ENCODE measurements at regions not wholly inside any gene's neighbourhood (a gene's known extent, or its start where the extent isn't known, plus 50 kb on each side); places are given as distances from the start of the nearest gene placed in this dataset.
"Not testable (repeated sequence)": the region's sequence is repeated elsewhere in the genome, so short reads cannot be mapped to it uniquely, and the experiment has no call there.

- peaks cover 33% of the 10 kb centered on the region for H3K4me1 Mint-ChIP-seq (ENCODE audit: low read depth)
- H3K4me3 Mint-ChIP-seq = no peak overlapping the region
- no peaks in the 10 kb centered on the region for H3K27me3 Mint-ChIP-seq
- H3K9me3 Mint-ChIP-seq = no peaks in the 10 kb centered on the region
- no peaks in the 10 kb centered on the region for H3K36me3 Mint-ChIP-seq (ENCODE audit: low read depth)
- no peak overlapping the region for H3K27ac Mint-ChIP-seq
- intact Hi-C loops (cut with micrococcal nuclease) = no loop called here
Measured at GRCh38 chr9:110095776-110096175, 112.2 kb downstream of the C9orf152 start.

GRCh38 chr9:110096674-110097073 lies 111.3 kb downstream of the C9orf152 start:
- H3K4me1 Mint-ChIP-seq (ENCODE audit: low read depth) = peaks cover 33% of the 10 kb centered on the region
- H3K4me3 Mint-ChIP-seq; H3K9me3 Mint-ChIP-seq; H3K27me3 Mint-ChIP-seq; intact Hi-C loops (cut with micrococcal nuclease); H3K36me3 Mint-ChIP-seq (ENCODE audit: low read depth); H3K27ac Mint-ChIP-seq: not testable (repeated sequence)

GRCh38 chr9:110099236-110100095 lies 108.5 kb downstream of the C9orf152 start:
- intact Hi-C loops (cut with micrococcal nuclease) = no loop called here
- no peaks in the 10 kb centered on the region for H3K27me3 Mint-ChIP-seq
- H3K27ac Mint-ChIP-seq = no peak overlapping the region
- no peaks in the 10 kb centered on the region for H3K36me3 Mint-ChIP-seq (ENCODE audit: low read depth)
- no peak overlapping the region for H3K4me3 Mint-ChIP-seq
- H3K9me3 Mint-ChIP-seq = no peaks in the 10 kb centered on the region
- peaks cover 40% of the 10 kb centered on the region for H3K4me1 Mint-ChIP-seq (ENCODE audit: low read depth)

- Mint-ChIP-seq H3K4me1 (ENCODE audit: low read depth) (peaks cover 29% of the 10 kb centered on the region), H3K36me3 (ENCODE audit: low read depth) (no peaks in the 10 kb centered on the region)
Measured at GRCh38 chr9:110101531-110102161, 106.3 kb downstream of the C9orf152 start.

GRCh38 chr9:110103257-110103656 lies 104.7 kb downstream of the C9orf152 start:
- peaks cover 28% of the 10 kb centered on the region for H3K4me1 Mint-ChIP-seq (ENCODE audit: low read depth)
- intact Hi-C loops (cut with micrococcal nuclease) = no loop called here
- no peaks in the 10 kb centered on the region for H3K36me3 Mint-ChIP-seq (ENCODE audit: low read depth)
- H3K9me3 Mint-ChIP-seq = no peaks in the 10 kb centered on the region
- H3K27ac Mint-ChIP-seq = no peak overlapping the region
- no peaks in the 10 kb centered on the region for H3K27me3 Mint-ChIP-seq
- H3K4me3 Mint-ChIP-seq = no peak overlapping the region

More at GRCh38 chr9:110101531-110102161, 106.3 kb downstream of the C9orf152 start:
- H3K27me3 Mint-ChIP-seq = no peaks in the 10 kb centered on the region
- no peaks in the 10 kb centered on the region for H3K9me3 Mint-ChIP-seq
- intact Hi-C loops (cut with micrococcal nuclease) = no loop called here
- H3K27ac Mint-ChIP-seq = no peak overlapping the region
- H3K4me3 Mint-ChIP-seq = no peak overlapping the region

GRCh38 chr9:110104261-110104809 lies 103.6 kb downstream of the C9orf152 start:
- peaks cover 19% of the 10 kb centered on the region for H3K4me1 Mint-ChIP-seq (ENCODE audit: low read depth)
- no peak overlapping the region for H3K27ac Mint-ChIP-seq
- intact Hi-C loops (cut with micrococcal nuclease) = no loop called here
- no peak overlapping the region for H3K4me3 Mint-ChIP-seq
- no peaks in the 10 kb centered on the region for H3K36me3 Mint-ChIP-seq (ENCODE audit: low read depth)
- no peaks in the 10 kb centered on the region for H3K9me3 Mint-ChIP-seq
- no peaks in the 10 kb centered on the region for H3K27me3 Mint-ChIP-seq

- Mint-ChIP-seq H3K9me3 (no peaks in the 10 kb centered on the region), H3K4me3 (no peak overlapping the region), H3K4me1 (ENCODE audit: low read depth) (peaks cover 17% of the 10 kb centered on the region), H3K27me3 (no peaks in the 10 kb centered on the region), H3K27ac (no peak overlapping the region), H3K36me3 (ENCODE audit: low read depth) (no peaks in the 10 kb centered on the region)
- intact Hi-C loops (cut with micrococcal nuclease) = no loop called here
Measured at GRCh38 chr9:110105107-110105506, 102.9 kb downstream of the C9orf152 start.

- no peak overlapping the region for H3K27ac Mint-ChIP-seq
- no peak overlapping the region for H3K4me3 Mint-ChIP-seq
- intact Hi-C loops (cut with micrococcal nuclease) = no loop called here
- peaks cover 23% of the 10 kb centered on the region for H3K4me1 Mint-ChIP-seq (ENCODE audit: low read depth)
- H3K9me3 Mint-ChIP-seq = no peaks in the 10 kb centered on the region
- no peaks in the 10 kb centered on the region for H3K27me3 Mint-ChIP-seq
- H3K36me3 Mint-ChIP-seq (ENCODE audit: low read depth) = no peaks in the 10 kb centered on the region
Measured at GRCh38 chr9:110106661-110107060, 101.3 kb downstream of the C9orf152 start.

- Mint-ChIP-seq H3K4me1 (ENCODE audit: low read depth) (peaks cover 15% of the 10 kb centered on the region), H3K27ac (no peak overlapping the region)
Measured at GRCh38 chr9:110109333-110110092, 98.4 kb downstream of the C9orf152 start.

GRCh38 chr9:110110154-110110553 lies 97.8 kb downstream of the C9orf152 start:
- Mint-ChIP-seq H3K4me1 (ENCODE audit: low read depth) (peaks cover 15% of the 10 kb centered on the region), H3K27me3 (no peaks in the 10 kb centered on the region), H3K4me3 (no peak overlapping the region), H3K36me3 (ENCODE audit: low read depth) (no peaks in the 10 kb centered on the region), H3K9me3 (no peaks in the 10 kb centered on the region), H3K27ac (no peak overlapping the region)
- intact Hi-C loops (cut with micrococcal nuclease) = no loop called here

More at GRCh38 chr9:110109333-110110092, 98.4 kb downstream of the C9orf152 start:
- H3K4me3 Mint-ChIP-seq = no peak overlapping the region
- intact Hi-C loops (cut with micrococcal nuclease) = no loop called here
- H3K9me3 Mint-ChIP-seq = no peaks in the 10 kb centered on the region
- H3K27me3 Mint-ChIP-seq = no peaks in the 10 kb centered on the region
- H3K36me3 Mint-ChIP-seq (ENCODE audit: low read depth) = no peaks in the 10 kb centered on the region

GRCh38 chr9:110111868-110112267 lies 96.1 kb downstream of the C9orf152 start:
- Mint-ChIP-seq H3K27me3 (no peaks in the 10 kb centered on the region), H3K36me3 (ENCODE audit: low read depth) (no peaks in the 10 kb centered on the region), H3K4me1 (ENCODE audit: low read depth) (peaks cover 15% of the 10 kb centered on the region), H3K9me3 (no peaks in the 10 kb centered on the region), H3K27ac (no peak overlapping the region), H3K4me3 (no peak overlapping the region)
- intact Hi-C loops (cut with micrococcal nuclease) = no loop called here

- H3K4me3 Mint-ChIP-seq = no peak overlapping the region
- H3K36me3 Mint-ChIP-seq (ENCODE audit: low read depth) = no peaks in the 10 kb centered on the region
- H3K27ac Mint-ChIP-seq = no peak overlapping the region
- intact Hi-C loops (cut with micrococcal nuclease) = no loop called here
- H3K9me3 Mint-ChIP-seq = no peaks in the 10 kb centered on the region
- H3K4me1 Mint-ChIP-seq (ENCODE audit: low read depth) = peaks cover 15% of the 10 kb centered on the region
- H3K27me3 Mint-ChIP-seq = no peaks in the 10 kb centered on the region
Measured at GRCh38 chr9:110112792-110113191, 95.2 kb downstream of the C9orf152 start.

GRCh38 chr9:110114086-110114858 lies 93.7 kb downstream of the C9orf152 start:
- H3K9me3 Mint-ChIP-seq = no peaks in the 10 kb centered on the region
- H3K4me3 Mint-ChIP-seq = no peak overlapping the region
- H3K36me3 Mint-ChIP-seq (ENCODE audit: low read depth) = no peaks in the 10 kb centered on the region
- no peaks in the 10 kb centered on the region for H3K27me3 Mint-ChIP-seq
- peaks cover 18% of the 10 kb centered on the region for H3K4me1 Mint-ChIP-seq (ENCODE audit: low read depth)
- intact Hi-C loops (cut with micrococcal nuclease) = no loop called here
- H3K27ac Mint-ChIP-seq = no peak overlapping the region
